ENCODE measurements at regions not wholly inside any gene's neighbourhood (a gene's known extent, or its start where the extent isn't known, plus 50 kb on each side); places are given as distances from the start of the nearest gene placed in this dataset.
"Not testable (repeated sequence)": the region's sequence is repeated elsewhere in the genome, so short reads cannot be mapped to it uniquely, and the experiment has no call there.

GRCh38 chr1:195738966-195739650 lies 869.1 kb downstream of the KCNT2 start:
- DNase-seq = no peak

- no peak for DNase-seq
Observed at GRCh38 chr1:195735140-195735539, 873.1 kb downstream of the KCNT2 start.

- no peak for DNase-seq
Observed at GRCh38 chr1:195733826-195734225, 874.4 kb downstream of the KCNT2 start.

- no peak for DNase-seq
Observed at GRCh38 chr1:195733408-195733807, 874.8 kb downstream of the KCNT2 start.

GRCh38 chr1:195731385-195731784 lies 876.9 kb downstream of the KCNT2 start:
- DNase-seq = no peak

GRCh38 chr1:195723796-195724194 lies 884.4 kb downstream of the KCNT2 start:
- no peak for DNase-seq

GRCh38 chr1:195722852-195723795 lies 885.1 kb downstream of the KCNT2 start:
- not testable (repeated sequence) for DNase-seq

- DNase-seq = not testable (repeated sequence)
Observed at GRCh38 chr1:195722146-195722545, 886.1 kb downstream of the KCNT2 start.

GRCh38 chr1:195721210-195721971 lies 886.8 kb downstream of the KCNT2 start:
- no peak for DNase-seq

DNA sequence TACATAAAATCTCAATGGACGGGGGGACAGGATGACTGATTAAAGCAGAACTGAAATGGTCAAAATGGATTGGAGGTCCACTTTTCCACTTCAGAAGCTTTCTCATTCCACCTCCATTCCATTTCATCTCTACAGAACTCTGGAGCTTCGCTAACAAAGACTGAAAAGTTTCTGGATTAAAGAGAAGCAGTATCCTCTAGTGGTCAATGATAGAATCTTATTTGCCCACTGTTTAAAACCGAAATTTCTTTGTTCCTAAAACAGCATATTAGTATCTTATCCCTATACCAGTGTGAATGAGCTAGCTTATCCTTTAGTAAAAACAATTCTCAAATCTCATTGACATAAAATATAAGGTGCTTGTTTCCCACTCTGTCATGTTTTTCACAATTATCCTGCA lies 890.6 kb downstream of the KCNT2 start:
- DNase-seq = no peak

GRCh38 chr1:195715652-195716051 lies 892.6 kb downstream of the KCNT2 start:
- no peak for DNase-seq

DNA sequence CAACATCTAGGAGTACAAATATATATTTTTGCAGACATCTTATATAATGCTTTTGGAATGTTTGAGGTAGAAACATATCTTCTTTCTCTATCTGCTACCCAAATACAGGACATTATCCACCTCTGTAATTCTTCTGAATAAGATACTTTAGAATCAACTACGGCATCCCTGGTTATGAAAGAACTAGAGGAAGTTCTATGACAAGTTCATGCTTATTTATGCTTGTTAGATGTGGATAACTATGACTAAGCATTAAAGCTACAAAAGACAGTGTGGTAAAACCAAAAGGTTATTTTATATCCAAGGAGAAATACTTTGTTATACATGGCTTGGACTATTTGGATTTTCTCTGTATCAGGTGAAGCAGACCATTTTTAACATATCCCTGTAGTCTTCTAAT lies 894.0 kb downstream of the KCNT2 start:
- no peak for DNase-seq

GRCh38 chr1:195709821-195710220 lies 898.4 kb downstream of the KCNT2 start:
- no peak for DNase-seq

DNA sequence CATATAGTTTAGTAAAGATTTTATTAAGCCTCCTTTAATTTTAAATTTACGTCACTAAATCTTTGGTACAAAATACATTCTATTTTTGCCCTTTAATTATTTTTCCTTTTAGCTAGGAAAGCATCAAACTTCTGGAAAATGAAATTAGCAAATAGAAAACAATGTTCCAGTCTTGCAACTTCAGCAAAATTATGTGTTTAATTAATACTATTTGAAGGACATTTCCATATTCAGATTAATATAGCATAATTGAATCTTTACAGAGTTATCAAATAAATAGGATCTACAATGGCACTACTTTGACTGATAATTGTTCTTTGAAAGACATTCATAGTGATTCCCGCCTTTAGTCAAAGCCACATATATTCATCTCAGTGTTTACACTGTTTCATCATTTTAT lies 904.2 kb downstream of the KCNT2 start:
- no peak for DNase-seq

DNA sequence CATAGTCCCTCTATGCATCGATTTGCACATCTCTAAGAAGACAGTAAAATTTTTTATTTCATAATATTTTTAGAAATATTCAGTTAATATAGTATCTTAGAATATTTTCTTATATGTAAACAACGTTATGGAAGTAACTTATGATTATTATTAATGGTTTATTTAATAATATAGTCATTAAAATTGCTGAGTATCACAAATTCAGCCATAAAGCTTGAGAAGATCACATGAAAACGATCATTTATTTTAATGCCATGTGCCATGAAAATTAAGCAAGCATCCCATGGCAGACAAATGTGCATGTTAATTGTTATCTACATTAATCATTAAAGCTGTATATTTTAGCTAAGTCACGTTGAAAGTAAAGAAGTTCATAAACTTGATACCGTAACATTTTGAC lies 907.1 kb downstream of the KCNT2 start:
- DNase-seq = no peak

DNA sequence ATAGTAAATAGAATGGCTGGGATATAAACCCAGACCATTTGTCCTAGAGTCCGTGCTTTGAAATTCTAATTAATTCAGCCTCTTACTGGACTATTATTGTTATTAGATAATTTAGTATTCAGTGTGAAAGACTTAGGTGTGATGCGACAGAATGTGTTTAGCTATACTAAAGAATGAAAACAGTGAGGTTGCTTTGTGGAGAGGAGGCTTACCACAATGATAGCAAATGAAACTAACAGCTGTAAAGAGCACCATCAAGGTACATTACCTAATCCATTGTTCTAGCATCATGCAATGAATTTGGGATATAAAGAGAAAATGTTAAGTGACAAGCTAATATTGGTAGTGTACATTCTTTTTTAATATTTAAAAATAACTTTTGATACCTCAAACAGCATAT lies 911.1 kb downstream of the KCNT2 start:
- DNase-seq = no peak

- DNase-seq = no peak
Observed at GRCh38 chr1:195686764-195687163, 921.5 kb downstream of the KCNT2 start.

- DNase-seq = no peak
Observed at GRCh38 chr1:195664628-195665027, 943.6 kb downstream of the KCNT2 start.

GRCh38 chr1:195663549-195664280 lies 944.5 kb downstream of the KCNT2 start:
- no peak for DNase-seq

- no peak for DNase-seq
Observed at GRCh38 chr1:195656780-195657179, 951.5 kb downstream of the KCNT2 start.

DNA sequence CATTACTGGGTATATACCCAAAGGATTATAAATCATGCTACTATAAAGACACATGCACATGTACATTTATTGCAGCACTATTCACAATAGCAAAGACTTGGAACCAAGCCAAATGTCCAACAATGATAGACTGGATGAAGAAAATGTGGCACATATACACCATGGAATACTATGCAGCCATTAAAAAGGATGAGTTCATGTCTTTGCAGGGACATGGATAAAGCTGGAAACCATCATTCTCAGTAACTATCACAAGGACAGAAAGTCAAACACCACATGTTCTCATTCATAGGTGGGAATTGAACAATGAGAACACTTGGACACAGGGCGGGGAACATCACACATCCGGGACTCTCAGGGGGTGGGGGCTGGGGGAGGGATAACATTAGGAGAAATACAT lies 959.4 kb downstream of the KCNT2 start:
- not testable (repeated sequence) for DNase-seq

- DNase-seq = no peak
Observed at GRCh38 chr1:195637539-195637938, 970.7 kb downstream of the KCNT2 start.

GRCh38 chr1:195618287-195618686 lies 990.0 kb downstream of the KCNT2 start:
- no peak for DNase-seq

Data from RPMI8226 (cell line).